A549 (cell line): ENCODE measurements at regions not wholly inside any gene's neighbourhood (a gene's known extent, or its start where the extent isn't known, plus 50 kb on each side); places are given as distances from the start of the nearest gene placed in this dataset.

Experiments used
- BCL3 ChIP-seq: fragments of >200 bp; sonication (Bioruptor Twin); formaldehyde crosslinking; IDR thresholded peaks from 3 replicates; pipeline ENCODE4 v1.6.1; 2016
- CTCF ChIP-seq: fragments of >200 bp; sonication (Bioruptor Twin); formaldehyde crosslinking; IDR thresholded peaks from 3 replicates; pipeline ENCODE4 v1.5.1; 2016
- ELK1 ChIP-seq: fragments of 150-350 bp; IDR thresholded peaks from 2 replicates; pipeline ENCODE4 v1.6.1; 2014; ENCODE audit warnings: low read depth, mild to moderate bottlenecking, low read length
- EP300 ChIP-seq, 2 experiments: fragments of >200 bp; sonication (Bioruptor Twin); formaldehyde crosslinking; IDR thresholded peaks; 2 replicates in 1 of 2; 3 replicates in 1 of 2; pipeline ENCODE4 v1.6.1; 2016 to 2017
- HMGXB4 ChIP-seq: fragments of 250-450 bp; sonication (Bioruptor Pico); IDR thresholded peaks from 2 replicates; pipeline ENCODE4 v1.5.0; 2021; ENCODE audit warnings: mild to moderate bottlenecking, moderate library complexity, borderline replicate concordance
- JUN ChIP-seq, 2 experiments: fragments of >200 bp; sonication (Bioruptor Twin); formaldehyde crosslinking; IDR thresholded peaks; 2 replicates in 1 of 2; 3 replicates in 1 of 2; pipeline ENCODE4 v1.6.1; 2016 to 2017
- MAFK ChIP-seq: fragments of 450-650 bp; IDR thresholded peaks from 2 replicates; pipeline ENCODE4 v1.6.1; 2014; ENCODE audit not compliant: partially characterized antibody
- NR3C1 ChIP-seq: fragments of >200 bp; sonication (Bioruptor Twin); formaldehyde crosslinking; IDR thresholded peaks from 3 replicates; pipeline ENCODE4 v1.6.1; 2017
- PBX3 ChIP-seq: IDR thresholded peaks from 2 replicates; pipeline ENCODE4 v1.6.1; 2012
- POLR2A ChIP-seq: IDR thresholded peaks from 2 replicates; pipeline ENCODE4 v1.6.1; 2012; ENCODE audit warnings: mild to moderate bottlenecking, low read length
- RCOR1 ChIP-seq: fragments of 150-350 bp; IDR thresholded peaks from 2 replicates; pipeline ENCODE4 v1.6.1; 2014; ENCODE audit warnings: antibody characterized with exemption, low read length, low read depth
- REST ChIP-seq: fragments of 200-600 bp; sonication (generic); IDR thresholded peaks from 2 replicates; pipeline ENCODE4 v1.6.1; 2016; ENCODE audit warnings: antibody characterized with exemption, mild to moderate bottlenecking, moderate library complexity

- no peak for TF ChIP-seq MAFK
- TF ChIP-seq POLR2A = no peak
- no peak for TF ChIP-seq PBX3
- no peak for TF ChIP-seq ELK1
- TF ChIP-seq BCL3 = no peak
- no peak for TF ChIP-seq NR3C1
- no peak for TF ChIP-seq JUN (IDR thresholded peaks at IDR 0.05)
- no peak for TF ChIP-seq REST
- TF ChIP-seq CTCF = no peak
- TF ChIP-seq HMGXB4 (CRISPR knock-in tag) = no peak
- no peak for TF ChIP-seq RCOR1
- TF ChIP-seq EP300 (IDR thresholded peaks at IDR 0.05) = no peak
Measured at GRCh38 chr4:176451443-176451842, 131.7 kb downstream of the SPCS3 start.
